Breast epithelium (tissue), 3 donors: ENCODE measurements at regions not wholly inside any gene's neighbourhood (a gene's known extent, or its start where the extent isn't known, plus 50 kb on each side); places are given as distances from the start of the nearest gene placed in this dataset.

Source experiments
- POLR2A ChIP-seq: fragments of 450-650 bp; IDR thresholded peaks from one replicate; pipeline ENCODE4 v1.6.1; 2016; ENCODE audit warnings: antibody characterized with exemption, mild to moderate bottlenecking, moderate library complexity
- POLR2AphosphoS5 ChIP-seq, 3 donors: sonication (generic); formaldehyde crosslinking; IDR thresholded peaks; one replicate each; pipeline ENCODE4 v1.6.1; 2017; ENCODE audit warnings: antibody characterized with exemption in 3 of 3
- TF ChIP-seq, protein P1 (sequence below), 3 donors: fragments of 450-650 bp; IDR thresholded peaks; one replicate each; pipeline ENCODE4 v1.5.1; 2016 to 2017; ENCODE audit warnings: antibody characterized with exemption in 3 of 3, mild to moderate bottlenecking in 3 of 3, moderate library complexity in 3 of 3

DNA sequence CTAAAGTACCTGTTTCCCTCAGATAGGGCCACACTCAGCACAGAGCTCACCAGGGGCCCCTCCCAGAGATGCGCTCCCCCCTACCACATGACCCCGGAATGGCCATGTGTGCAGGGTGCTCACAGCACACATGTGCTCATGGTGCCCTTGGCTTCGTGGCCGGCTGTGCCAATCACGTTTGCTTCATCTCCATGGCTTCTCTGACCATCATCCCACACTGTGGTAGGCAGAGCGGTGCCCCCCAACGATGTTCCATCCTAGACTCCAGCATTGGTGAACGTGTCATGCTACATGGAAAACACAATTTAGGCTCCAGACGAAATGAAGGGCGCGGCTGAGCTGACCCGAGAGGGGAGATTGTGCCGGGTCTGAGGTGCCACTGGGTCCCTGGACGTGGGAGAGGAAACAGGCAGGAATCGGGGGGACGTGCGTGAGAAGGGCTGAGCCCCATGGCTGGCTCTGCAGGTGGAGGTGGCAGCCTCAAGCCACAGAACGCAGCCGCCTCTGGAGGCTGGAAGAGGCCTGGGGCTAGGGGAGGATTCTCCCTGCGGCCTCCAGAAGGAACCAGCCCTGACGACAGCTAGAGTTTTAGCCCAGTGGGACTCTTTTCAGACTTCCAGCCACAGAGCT lies 126.5 kb downstream of the DLL1 start:
- TF ChIP-seq, protein P1, sequence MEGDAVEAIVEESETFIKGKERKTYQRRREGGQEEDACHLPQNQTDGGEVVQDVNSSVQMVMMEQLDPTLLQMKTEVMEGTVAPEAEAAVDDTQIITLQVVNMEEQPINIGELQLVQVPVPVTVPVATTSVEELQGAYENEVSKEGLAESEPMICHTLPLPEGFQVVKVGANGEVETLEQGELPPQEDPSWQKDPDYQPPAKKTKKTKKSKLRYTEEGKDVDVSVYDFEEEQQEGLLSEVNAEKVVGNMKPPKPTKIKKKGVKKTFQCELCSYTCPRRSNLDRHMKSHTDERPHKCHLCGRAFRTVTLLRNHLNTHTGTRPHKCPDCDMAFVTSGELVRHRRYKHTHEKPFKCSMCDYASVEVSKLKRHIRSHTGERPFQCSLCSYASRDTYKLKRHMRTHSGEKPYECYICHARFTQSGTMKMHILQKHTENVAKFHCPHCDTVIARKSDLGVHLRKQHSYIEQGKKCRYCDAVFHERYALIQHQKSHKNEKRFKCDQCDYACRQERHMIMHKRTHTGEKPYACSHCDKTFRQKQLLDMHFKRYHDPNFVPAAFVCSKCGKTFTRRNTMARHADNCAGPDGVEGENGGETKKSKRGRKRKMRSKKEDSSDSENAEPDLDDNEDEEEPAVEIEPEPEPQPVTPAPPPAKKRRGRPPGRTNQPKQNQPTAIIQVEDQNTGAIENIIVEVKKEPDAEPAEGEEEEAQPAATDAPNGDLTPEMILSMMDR (IDR thresholded peaks at IDR 0.05) = no peak
- TF ChIP-seq POLR2A (no peak), POLR2AphosphoS5 (IDR thresholded peaks at IDR 0.05) (no peak)
